BJ (cell line): ENCODE measurements at regions not wholly inside any gene's neighbourhood (a gene's known extent, or its start where the extent isn't known, plus 50 kb on each side); places are given as distances from the start of the nearest gene placed in this dataset.
"Not testable (repeated sequence)": the region's sequence is repeated elsewhere in the genome, so short reads cannot be mapped to it uniquely, and the experiment has no call there.

Source experiments
- CTCF ChIA-PET: fragments of 350-600 bp; formaldehyde crosslinking; extraction: SDS; loops from one replicate; lab custom pipeline; 2021; ENCODE audit warnings: antibody characterized with exemption, inconsistent platforms; lab: Yijun Ruan, JAX
- POLR2A ChIA-PET: fragments of 300-600 bp; sonication (Branson Sonifier 250); formaldehyde crosslinking; extraction: SDS; loops from one replicate; lab custom pipeline; 2021; ENCODE audit warnings: antibody characterized with exemption; lab: Charles Lee
- DNase-seq: peaks from one replicate; pipeline ENCODE4 v3.0.0-alpha.2; 2011; ENCODE audit warnings: low read depth
- H3K27me3 ChIP-seq: 2 replicates; pipeline ENCODE4 v1.6.0; 2011; ENCODE audit warnings: low read length; ENCODE audit not compliant: control insufficient read depth, insufficient read depth
- H3K36me3 ChIP-seq: 2 replicates; pipeline ENCODE4 v1.5.1; 2011; ENCODE audit warnings: low read length; ENCODE audit not compliant: control insufficient read depth, insufficient read depth
- H3K4me3 ChIP-seq: 2 replicates; pipeline ENCODE4 v1.5.1; 2011; ENCODE audit warnings: low read depth, mild to moderate bottlenecking, control low read depth, low read length
- CTCF ChIP-seq: IDR thresholded peaks from 2 replicates; pipeline ENCODE4 v1.5.1; 2011; ENCODE audit warnings: low read depth, mild to moderate bottlenecking, control low read depth, inconsistent platforms, low read length, moderate library complexity; ENCODE audit not compliant: insufficient read depth

- CTCF ChIA-PET: no interaction called here
- no peak for DNase-seq
- H3K36me3 ChIP-seq: no peaks in the 10 kb centered on the region
- H3K27me3 ChIP-seq: no peaks in the 10 kb centered on the region
- H3K4me3 ChIP-seq: no peak overlapping the region
- TF ChIP-seq CTCF: no peak
- POLR2A ChIA-PET: no interaction called here
Measured at GRCh38 chrX:1700757-1701156, 85.9 kb downstream of the ASMT start.

DNA sequence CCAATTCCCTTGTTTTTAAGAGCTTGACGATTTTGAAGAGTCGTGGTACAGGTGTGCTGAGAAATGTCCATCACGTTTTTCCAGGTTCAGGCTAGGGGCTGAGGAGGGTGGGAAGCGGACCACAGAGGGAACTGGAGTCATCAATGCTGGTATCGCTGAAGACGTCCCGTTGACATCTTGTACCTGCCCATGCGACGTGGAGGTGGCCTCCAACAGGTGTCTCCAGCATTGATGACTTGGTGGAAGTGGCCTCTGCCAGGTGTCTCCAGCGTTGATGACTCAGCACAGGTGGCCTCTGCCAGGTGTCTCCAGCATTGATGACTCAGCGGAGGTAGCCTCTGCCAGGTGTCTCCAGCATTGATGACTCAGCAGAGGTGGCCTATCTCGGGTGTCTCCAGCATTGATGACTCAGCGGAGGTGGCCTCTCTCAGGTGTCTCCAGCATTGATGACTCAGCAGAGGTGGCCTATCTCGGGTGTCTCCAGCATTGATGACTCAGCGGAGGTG, 86.6 kb downstream of the ASMT start:
- H3K27me3 ChIP-seq, POLR2A ChIA-PET, CTCF ChIA-PET, H3K4me3 ChIP-seq, H3K36me3 ChIP-seq, DNase-seq: not testable (repeated sequence)

- POLR2A ChIA-PET, H3K27me3 ChIP-seq, DNase-seq, H3K4me3 ChIP-seq, H3K36me3 ChIP-seq, CTCF ChIA-PET: not testable (repeated sequence)
Measured at GRCh38 chrX:1702142-1702541, 87.3 kb downstream of the ASMT start.

DNA sequence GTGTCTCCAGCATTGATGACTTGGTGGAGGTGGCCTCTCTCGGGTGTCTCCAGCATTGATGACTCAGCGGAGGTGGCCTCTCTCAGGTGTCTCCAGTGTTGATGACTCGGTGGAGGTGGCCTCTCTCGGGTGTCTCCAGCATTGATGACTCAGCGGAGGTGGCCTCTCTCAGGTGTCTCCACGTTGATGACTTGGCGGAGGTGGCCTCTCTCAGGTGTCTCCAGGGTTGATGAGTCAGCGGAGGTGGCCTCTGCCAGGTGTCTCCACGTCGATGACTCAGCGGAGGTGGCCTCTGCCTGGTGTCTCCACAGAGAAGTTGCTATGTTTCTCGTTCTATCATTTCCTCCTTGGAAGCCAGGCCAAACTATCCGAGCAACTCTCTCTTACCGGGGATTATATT, 87.7 kb downstream of the ASMT start:
- POLR2A ChIA-PET, H3K27me3 ChIP-seq, H3K36me3 ChIP-seq, H3K4me3 ChIP-seq, DNase-seq, CTCF ChIA-PET: not testable (repeated sequence)

DNA sequence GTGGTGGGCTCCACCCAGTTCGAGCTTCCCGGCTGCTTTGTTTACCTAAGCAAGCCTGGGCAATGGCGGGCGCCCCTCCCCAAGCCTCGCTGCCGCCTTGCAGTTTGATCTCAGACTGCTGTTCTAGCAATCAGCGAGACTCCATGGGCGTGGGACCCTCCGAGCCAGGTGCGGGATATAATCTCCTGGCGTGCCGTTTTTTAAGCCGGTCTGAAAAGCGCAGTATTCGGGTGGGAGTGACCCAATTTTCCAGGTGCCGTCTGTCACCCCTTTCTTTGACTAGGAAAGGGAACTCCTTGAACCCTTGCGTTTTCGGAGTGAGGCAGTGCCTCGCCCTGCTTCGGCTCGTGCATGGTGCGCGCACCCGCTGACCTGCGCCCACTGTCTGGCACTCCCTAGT, 94.4 kb downstream of the ASMT start:
- POLR2A ChIA-PET, DNase-seq, H3K36me3 ChIP-seq, H3K27me3 ChIP-seq, H3K4me3 ChIP-seq, CTCF ChIA-PET: not testable (repeated sequence)

DNA sequence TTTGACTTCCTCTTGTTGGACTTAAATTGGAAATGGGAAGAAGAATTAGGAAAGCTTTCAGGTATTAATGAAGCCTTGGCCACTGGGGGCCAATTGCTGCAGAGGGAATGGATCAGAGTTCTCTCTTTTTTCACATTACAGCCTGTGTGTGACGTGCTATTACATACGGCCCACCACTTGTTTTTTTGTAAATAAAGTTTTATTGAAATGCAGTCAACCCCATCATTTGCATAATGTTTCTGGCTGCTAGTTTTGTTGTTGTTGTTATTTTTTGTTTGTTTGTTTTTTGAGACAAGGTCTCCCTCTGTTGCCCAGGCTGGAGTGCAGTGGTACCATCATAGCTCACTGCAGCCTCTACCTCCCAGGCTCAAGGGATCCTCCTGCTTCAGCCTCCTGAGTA, 98.4 kb downstream of the ASMT start:
- Histone ChIP-seq H3K27me3 (no peaks in the 10 kb centered on the region), H3K4me3 (no peak overlapping the region), H3K36me3 (no peaks in the 10 kb centered on the region)
- no peak for DNase-seq
- TF ChIP-seq CTCF: no peak
- POLR2A ChIA-PET: no interaction called here
- CTCF ChIA-PET: no interaction called here

GRCh38 chrX:1717373-1717772, 102.5 kb downstream of the ASMT start:
- no peak for TF ChIP-seq CTCF
- ChIA-PET CTCF (no interaction called here), POLR2A (no interaction called here)
- DNase-seq: no peak
- no peaks in the 10 kb centered on the region for H3K27me3 ChIP-seq
- no peak overlapping the region for H3K4me3 ChIP-seq
- H3K36me3 ChIP-seq: no peaks in the 10 kb centered on the region
